AG10803 (cell line): ENCODE measurements at regions not wholly inside any gene's neighbourhood (a gene's known extent, or its start where the extent isn't known, plus 50 kb on each side); places are given as distances from the start of the nearest gene placed in this dataset.

Experiments used
- DNase-seq: peaks from one replicate; pipeline ENCODE4 v3.0.0; 2010; ENCODE audit warnings: low read depth
- H3K4me3 ChIP-seq: 2 replicates; pipeline ENCODE4 v1.5.1; 2011; ENCODE audit warnings: mild to moderate bottlenecking, low read length, control low read depth
- CTCF ChIP-seq: conservative IDR thresholded peaks from 2 replicates; pipeline ENCODE4 v1.5.1; 2011; ENCODE audit warnings: mild to moderate bottlenecking, low read length, control low read depth, inconsistent platforms

DNA sequence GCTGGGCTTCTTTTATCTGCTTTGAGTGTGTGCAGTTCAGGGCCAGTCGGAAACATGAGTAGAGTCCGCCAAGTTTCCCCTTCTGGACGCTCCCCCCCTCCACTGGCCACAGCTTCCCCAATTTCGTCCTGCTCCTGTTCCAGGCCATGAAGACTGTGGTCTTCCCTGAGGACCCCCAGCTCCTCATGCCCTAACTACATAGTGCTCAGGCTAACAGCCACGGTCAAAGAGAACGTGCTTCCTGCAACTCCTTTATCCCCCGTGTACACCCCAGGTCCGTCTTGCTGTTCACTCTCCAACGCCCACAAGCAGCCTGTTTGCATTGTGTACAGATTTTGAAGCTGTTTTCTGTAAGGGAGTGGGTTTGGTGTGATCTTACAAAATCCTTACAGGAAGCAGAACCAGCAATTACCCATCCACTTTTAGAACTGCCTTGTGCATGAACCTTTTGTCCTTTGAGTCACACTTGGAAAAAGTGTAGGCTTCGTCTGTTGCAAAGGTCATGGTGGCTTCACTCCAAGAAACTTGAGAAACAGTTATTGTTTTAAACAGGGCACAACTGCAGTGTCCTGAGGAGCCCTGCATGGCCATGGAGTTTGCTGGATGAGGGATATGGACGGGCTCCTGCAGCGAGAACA, 77.0 kb upstream of the FAM20C start:
- no peak for TF ChIP-seq CTCF
- peak; percentile 48 for DNase-seq
- H3K4me3 ChIP-seq: no peak overlapping the region

DNA sequence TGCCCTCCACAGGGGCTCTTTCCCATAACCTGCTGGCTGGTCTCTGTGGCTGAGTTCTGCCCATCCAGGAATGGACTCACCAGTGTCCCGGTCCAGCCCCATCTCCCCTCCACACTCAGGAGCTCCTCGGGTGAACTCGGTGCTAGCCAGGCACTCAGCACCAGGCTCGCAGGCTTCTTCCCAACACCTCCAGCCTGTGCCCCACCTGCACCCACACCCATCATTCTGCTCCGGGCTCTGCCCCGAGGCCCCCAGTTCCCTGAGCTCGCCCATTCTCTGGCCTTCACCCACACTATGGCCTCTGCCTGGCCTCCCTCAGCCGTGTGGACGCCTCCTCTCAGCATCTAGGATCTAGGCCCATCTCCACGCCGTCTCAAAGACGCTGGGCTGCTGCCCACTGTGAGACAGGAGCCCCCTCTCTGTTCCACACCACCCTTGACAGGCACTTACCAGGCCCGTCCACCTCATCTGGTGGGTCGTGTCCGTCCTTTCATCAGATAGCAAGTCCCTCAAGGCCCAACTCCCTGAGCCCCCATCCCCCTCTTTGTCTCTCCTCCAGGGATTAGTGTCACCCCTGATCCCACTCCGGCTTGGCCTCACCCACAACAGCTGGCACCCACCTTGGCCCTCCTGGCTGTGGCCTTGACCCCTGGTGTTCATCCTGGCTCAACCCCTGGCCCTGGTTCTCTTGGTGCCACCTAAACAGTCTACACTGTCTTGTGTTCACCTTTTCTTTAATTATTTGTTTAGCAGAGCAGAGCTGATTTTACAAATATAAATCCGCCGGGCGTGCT, 76.0 kb upstream of the FAM20C start:
- no peak for DNase-seq
- TF ChIP-seq CTCF: no peak
- H3K4me3 ChIP-seq: no peak overlapping the region

GRCh38 chr7:117836-118614, 74.3 kb upstream of the FAM20C start:
- no peak for DNase-seq
- no peak overlapping the region for H3K4me3 ChIP-seq
- no peak for TF ChIP-seq CTCF

GRCh38 chr7:118615-119391, 73.6 kb upstream of the FAM20C start:
- no peak for TF ChIP-seq CTCF
- H3K4me3 ChIP-seq: no peak overlapping the region
- DNase-seq: no peak

DNA sequence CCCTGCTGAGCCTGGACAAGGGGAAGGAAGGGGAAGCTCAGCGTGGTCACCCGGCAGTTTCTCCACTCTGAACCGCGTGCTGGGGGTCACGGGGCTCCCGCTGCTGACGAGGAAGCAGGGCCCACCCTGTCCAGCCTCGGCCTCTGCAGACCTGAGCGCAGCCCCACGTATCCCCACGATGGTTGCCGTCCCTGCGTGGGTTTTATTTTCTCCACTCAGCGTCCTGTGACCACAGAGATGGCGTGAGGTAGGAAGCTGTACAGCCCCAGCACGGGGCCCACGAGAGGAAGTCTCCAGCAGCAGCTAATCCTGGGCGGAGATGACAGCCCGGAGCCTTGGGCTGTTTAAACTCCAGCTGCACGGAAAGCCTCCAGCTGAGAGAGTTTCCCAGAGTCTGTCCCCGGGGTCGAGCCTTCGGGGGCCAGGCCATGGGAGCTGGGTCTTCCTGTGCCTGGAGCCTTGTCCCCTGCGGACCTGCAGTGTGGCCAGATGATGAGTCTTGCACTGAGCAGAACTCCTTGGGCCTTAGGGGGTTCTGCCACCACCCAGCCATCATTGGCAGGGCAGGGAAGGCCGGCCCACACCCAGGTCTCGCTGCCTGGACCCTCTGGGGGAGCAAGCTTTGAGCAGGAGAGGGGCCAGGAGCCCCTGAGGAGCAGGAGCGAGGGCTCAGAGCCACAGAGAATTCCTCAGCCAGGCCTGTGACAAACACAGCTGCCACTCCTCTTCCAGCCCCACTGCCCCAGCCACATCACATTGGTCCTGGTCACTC, 72.8 kb upstream of the FAM20C start:
- no peak for DNase-seq
- no peak for TF ChIP-seq CTCF
- no peak overlapping the region for H3K4me3 ChIP-seq
